ENCODE measurements at regions not wholly inside any gene's neighbourhood (a gene's known extent, or its start where the extent isn't known, plus 50 kb on each side); places are given as distances from the start of the nearest gene placed in this dataset.
A peak's percentile ranks its signal among the peaks of the same experiment; 100 is the strongest.
"Not testable (repeated sequence)": the region's sequence is repeated elsewhere in the genome, so short reads cannot be mapped to it uniquely, and the experiment has no call there.

GRCh38 chr2:210946395-210946794 lies 390.0 kb downstream of the CPS1 start:
- no peaks in the 10 kb centered on the region for H3K9me3 ChIP-seq (ENCODE audit: control insufficient read depth, insufficient read depth, low read length)
- DNase-seq (ENCODE audit: low read depth, low spot score), result no peak
- H3K27ac ChIP-seq (ENCODE audit: low read depth, low read length), result no peak overlapping the region
- H3K27me3 ChIP-seq (ENCODE audit: control insufficient read depth, insufficient read depth, low read length), result no peaks in the 10 kb centered on the region
- no peak overlapping the region for H3K4me3 ChIP-seq (ENCODE audit: low read depth, low read length)
- CTCF ChIA-PET, result no interaction called here
- POLR2A ChIA-PET, result no interaction called here
- no peak for TF ChIP-seq CTCF (IDR thresholded peaks at IDR 0.05; ENCODE audit: low read depth, low read length)

DNA sequence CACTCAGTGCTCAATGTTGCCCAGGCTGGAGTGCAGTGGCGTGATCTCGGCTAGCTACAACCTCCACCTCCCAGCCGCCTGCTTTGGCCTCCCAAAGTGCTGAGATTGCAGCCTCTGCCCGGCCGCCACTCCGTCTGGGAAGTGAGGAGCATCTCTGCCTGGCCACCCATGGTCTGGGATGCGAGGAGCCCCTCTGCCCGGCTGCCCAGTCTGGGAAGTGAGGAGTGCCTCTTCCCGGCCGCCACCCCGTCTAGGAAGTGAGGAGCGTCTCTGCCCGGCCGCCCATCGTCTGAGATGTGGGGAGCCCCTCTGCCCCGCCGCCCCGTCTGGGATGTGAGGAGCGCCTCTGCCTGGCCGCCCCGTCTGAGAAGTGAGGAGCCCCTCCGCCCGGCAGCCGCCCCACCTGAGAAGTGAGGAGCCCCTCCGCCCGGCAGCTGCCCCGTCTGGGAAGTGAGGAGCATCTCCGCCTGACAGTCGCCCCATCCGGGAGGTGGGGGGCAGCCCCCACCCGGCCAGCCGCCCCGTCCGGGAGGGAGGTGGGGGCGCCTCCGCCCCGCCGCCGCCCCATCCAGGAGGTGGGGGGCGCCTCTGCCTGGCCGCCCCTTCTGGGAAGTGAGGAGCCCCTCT lies 394.1 kb downstream of the CPS1 start:
- H3K4me3 ChIP-seq (ENCODE audit: low read depth, low read length); H3K9me3 ChIP-seq (ENCODE audit: control insufficient read depth, insufficient read depth, low read length); CTCF ChIA-PET; H3K27me3 ChIP-seq (ENCODE audit: control insufficient read depth, insufficient read depth, low read length); DNase-seq (ENCODE audit: low read depth, low spot score); POLR2A ChIA-PET; H3K27ac ChIP-seq (ENCODE audit: low read depth, low read length): not testable (repeated sequence)

DNA sequence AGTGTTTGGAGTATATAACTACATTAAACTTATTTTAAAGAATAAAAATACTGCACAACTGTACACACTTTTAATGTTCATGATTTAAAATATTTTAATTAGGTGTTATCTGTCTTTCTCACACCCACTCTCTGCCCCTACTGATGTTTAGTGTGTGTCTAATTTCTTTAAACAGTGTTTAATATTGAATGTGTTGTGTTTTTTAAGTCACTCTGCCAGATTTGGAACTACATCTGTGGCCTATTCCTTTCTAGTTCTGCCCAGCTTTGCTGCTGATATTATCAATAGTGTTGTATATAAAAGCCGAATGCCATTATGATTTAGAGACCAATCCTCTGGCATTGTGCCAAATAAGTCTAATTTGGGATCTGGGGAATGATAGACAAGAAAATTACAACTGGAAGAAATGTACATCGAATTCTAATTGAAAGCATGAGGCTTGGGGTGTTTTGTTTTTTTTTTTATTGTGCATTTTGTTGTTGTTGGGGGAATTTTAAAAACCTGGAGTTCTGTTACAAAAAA lies 398.0 kb downstream of the CPS1 start:
- H3K4me3 ChIP-seq (ENCODE audit: low read depth, low read length), result no peak overlapping the region
- ChIA-PET CTCF (no interaction called here), POLR2A (no interaction called here)
- DNase-seq (ENCODE audit: low read depth, low spot score), result no peak
- H3K27ac ChIP-seq (ENCODE audit: low read depth, low read length), result no peak overlapping the region
- no peak for TF ChIP-seq CTCF (IDR thresholded peaks at IDR 0.05; ENCODE audit: low read depth, low read length)
- H3K9me3 ChIP-seq (ENCODE audit: control insufficient read depth, insufficient read depth, low read length), result no peaks in the 10 kb centered on the region
- H3K27me3 ChIP-seq (ENCODE audit: control insufficient read depth, insufficient read depth, low read length), result no peaks in the 10 kb centered on the region

DNA sequence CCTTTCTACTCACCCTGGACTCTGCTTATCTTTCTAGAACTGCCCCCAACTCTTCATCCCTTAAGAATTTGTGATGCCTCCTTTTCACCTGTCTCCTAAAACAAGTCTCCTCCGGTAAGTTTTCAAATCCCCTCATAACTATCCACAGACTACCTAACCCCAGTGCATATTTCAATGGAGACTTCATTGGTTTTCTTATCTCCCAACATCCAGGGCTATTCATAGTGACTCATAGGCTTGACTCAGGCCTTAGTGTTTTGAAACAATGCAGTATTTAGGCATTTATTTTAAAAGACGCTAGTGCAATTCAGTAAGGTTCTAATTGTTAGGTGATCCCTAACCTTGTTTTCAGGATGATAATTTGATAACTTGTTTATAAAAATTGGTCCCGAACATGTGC lies 399.2 kb downstream of the CPS1 start:
- ChIA-PET CTCF (no interaction called here), POLR2A (no interaction called here)
- Histone ChIP-seq H3K27me3 (ENCODE audit: control insufficient read depth, insufficient read depth, low read length) (no peaks in the 10 kb centered on the region), H3K27ac (ENCODE audit: low read depth, low read length) (no peak overlapping the region), H3K9me3 (ENCODE audit: control insufficient read depth, insufficient read depth, low read length) (no peaks in the 10 kb centered on the region), H3K4me3 (ENCODE audit: low read depth, low read length) (no peak overlapping the region)
- peak; percentile 8 for DNase-seq (ENCODE audit: low read depth, low spot score)
- no peak for TF ChIP-seq CTCF (IDR thresholded peaks at IDR 0.05; ENCODE audit: low read depth, low read length)

DNA sequence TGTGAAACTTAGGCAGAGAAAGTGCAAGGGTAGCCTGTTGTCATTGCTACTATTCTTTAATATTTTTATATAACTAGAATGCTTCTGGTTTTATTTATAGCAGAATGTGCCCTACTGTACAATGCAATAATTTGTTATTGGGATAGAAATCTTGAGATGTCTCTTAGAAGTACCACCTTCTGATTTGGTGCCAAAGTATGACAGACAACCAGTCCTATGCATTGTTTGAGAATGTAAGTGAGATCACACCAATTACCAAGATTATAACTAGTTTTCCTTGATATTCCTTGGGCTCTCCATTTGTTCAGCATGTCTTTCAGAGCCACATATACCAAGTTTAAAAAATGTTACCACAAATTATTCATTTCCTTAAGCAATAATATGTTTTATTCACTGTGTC lies 399.7 kb downstream of the CPS1 start:
- TF ChIP-seq CTCF (IDR thresholded peaks at IDR 0.05; ENCODE audit: low read depth, low read length), result no peak
- H3K4me3 ChIP-seq (ENCODE audit: low read depth, low read length), result no peak overlapping the region
- H3K27ac ChIP-seq (ENCODE audit: low read depth, low read length), result no peak overlapping the region
- H3K9me3 ChIP-seq (ENCODE audit: control insufficient read depth, insufficient read depth, low read length), result no peaks in the 10 kb centered on the region
- H3K27me3 ChIP-seq (ENCODE audit: control insufficient read depth, insufficient read depth, low read length), result no peaks in the 10 kb centered on the region
- POLR2A ChIA-PET, result no interaction called here
- CTCF ChIA-PET, result no interaction called here
- DNase-seq (ENCODE audit: low read depth, low spot score), result no peak

- CTCF ChIA-PET, result no interaction called here
- DNase-seq (ENCODE audit: low read depth, low spot score), result no peak
- TF ChIP-seq CTCF (IDR thresholded peaks at IDR 0.05; ENCODE audit: low read depth, low read length), result no peak
- Histone ChIP-seq H3K27ac (ENCODE audit: low read depth, low read length) (no peak overlapping the region), H3K27me3 (ENCODE audit: control insufficient read depth, insufficient read depth, low read length) (no peaks in the 10 kb centered on the region), H3K9me3 (ENCODE audit: control insufficient read depth, insufficient read depth, low read length) (no peaks in the 10 kb centered on the region), H3K4me3 (ENCODE audit: low read depth, low read length) (no peak overlapping the region)
- POLR2A ChIA-PET, result no interaction called here
Observed at GRCh38 chr2:210961249-210961648, 404.9 kb downstream of the CPS1 start.

All from AG04450 (cell line).